Dedifferentiated amniotic fluid mesenchymal stem cell (primary cell): ENCODE measurements at regions not wholly inside any gene's neighbourhood (a gene's known extent, or its start where the extent isn't known, plus 50 kb on each side); places are given as distances from the start of the nearest gene placed in this dataset.

Experiments used
- DNase-seq: peaks from one replicate; pipeline ENCODE4 v3.0.0-alpha.2; 2016; ENCODE audit errors: extremely low spot score

- no peak for DNase-seq
Measured at GRCh38 chr3:177569193-177569592, 371.9 kb upstream of the TBL1XR1 start.

GRCh38 chr3:177569875-177570657, 372.8 kb upstream of the TBL1XR1 start:
- DNase-seq = no peak

GRCh38 chr3:177571271-177571943, 374.1 kb upstream of the TBL1XR1 start:
- DNase-seq = no peak

GRCh38 chr3:177571944-177572315, 374.6 kb upstream of the TBL1XR1 start:
- no peak for DNase-seq

- DNase-seq = peak; percentile 53
Measured at GRCh38 chr3:177574222-177574856, 377.1 kb upstream of the TBL1XR1 start.

- no peak for DNase-seq
Measured at GRCh38 chr3:177576746-177577145, 379.5 kb upstream of the TBL1XR1 start.

GRCh38 chr3:177578488-177578887, 381.2 kb upstream of the TBL1XR1 start:
- DNase-seq = no peak

GRCh38 chr3:177579419-177579818, 382.1 kb upstream of the TBL1XR1 start:
- no peak for DNase-seq

- DNase-seq = no peak
Measured at GRCh38 chr3:177580437-177580836, 383.2 kb upstream of the TBL1XR1 start.

GRCh38 chr3:177585271-177585670, 388.0 kb upstream of the TBL1XR1 start:
- DNase-seq = no peak

- no peak for DNase-seq
Measured at GRCh38 chr3:177589041-177589650, 391.9 kb upstream of the TBL1XR1 start.

GRCh38 chr3:177589911-177590381, 392.7 kb upstream of the TBL1XR1 start:
- DNase-seq = peak; percentile 84

- no peak for DNase-seq
Measured at GRCh38 chr3:177590826-177591225, 393.5 kb upstream of the TBL1XR1 start.

- no peak for DNase-seq
Measured at GRCh38 chr3:177591379-177591778, 394.1 kb upstream of the TBL1XR1 start.

- no peak for DNase-seq
Measured at GRCh38 chr3:177594096-177594495, 396.8 kb upstream of the TBL1XR1 start.

GRCh38 chr3:177595530-177596188, 398.4 kb upstream of the TBL1XR1 start:
- no peak for DNase-seq

- DNase-seq = no peak
Measured at GRCh38 chr3:177596248-177596815, 399.1 kb upstream of the TBL1XR1 start.

GRCh38 chr3:177596816-177597271, 399.6 kb upstream of the TBL1XR1 start:
- DNase-seq = peak; percentile 45

GRCh38 chr3:177597311-177598096, 400.2 kb upstream of the TBL1XR1 start:
- DNase-seq = peak; percentile 71

- DNase-seq = no peak
Measured at GRCh38 chr3:177598097-177598833, 401.0 kb upstream of the TBL1XR1 start.
